SH-SY5Y (cell line): ENCODE measurements at regions not wholly inside any gene's neighbourhood (a gene's known extent, or its start where the extent isn't known, plus 50 kb on each side); places are given as distances from the start of the nearest gene placed in this dataset.

Source experiments
- GATA2 ChIP-seq: IDR thresholded peaks from 2 replicates; pipeline ENCODE4 v1.6.1; 2011; ENCODE audit warnings: mild to moderate bottlenecking, low read depth, low read length
- GATA3 ChIP-seq: IDR thresholded peaks from 2 replicates; pipeline ENCODE4 v1.6.1; 2011; ENCODE audit warnings: low read depth, mild to moderate bottlenecking, low read length, moderate library complexity

- TF ChIP-seq GATA3 (no peak), GATA2 (no peak)
Observed at GRCh38 chr5:74334762-74335384, 305.7 kb downstream of the ENC1 start.
